ENCODE measurements at regions not wholly inside any gene's neighbourhood (a gene's known extent, or its start where the extent isn't known, plus 50 kb on each side); places are given as distances from the start of the nearest gene placed in this dataset.
"Not testable (repeated sequence)": the region's sequence is repeated elsewhere in the genome, so short reads cannot be mapped to it uniquely, and the experiment has no call there.

DNA sequence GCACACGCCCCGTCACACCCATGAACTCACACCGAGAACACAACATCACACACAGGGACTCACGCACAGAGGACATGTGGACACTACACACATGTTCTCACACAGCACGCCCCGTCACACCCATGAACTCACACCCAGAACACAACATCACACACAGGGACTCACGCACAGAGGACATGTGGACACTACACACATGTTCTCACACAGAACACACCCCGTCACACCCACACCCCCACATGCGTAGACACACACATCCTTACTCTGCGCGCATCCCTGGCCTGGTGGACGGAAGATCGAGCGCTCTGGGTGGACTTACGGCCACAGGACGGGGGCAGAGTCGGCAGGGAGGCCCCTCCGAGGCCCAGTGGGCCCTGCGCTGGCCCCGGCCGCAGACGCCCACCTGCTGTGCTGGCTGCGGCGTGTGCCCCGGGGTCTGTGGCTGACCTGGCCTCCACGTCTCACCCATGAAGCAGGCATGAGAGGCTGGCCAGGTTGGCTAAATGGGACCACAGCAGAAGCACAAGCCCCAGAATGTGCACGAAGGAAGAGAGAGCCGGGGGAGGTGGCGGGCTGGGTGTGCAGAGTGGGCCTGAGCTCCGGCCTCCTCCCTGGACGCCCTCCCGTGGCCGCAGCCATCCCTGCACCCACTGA, 125.5 kb downstream of the METRNL start:
- H3K9me3 ChIP-seq (ENCODE audit: control extremely low read depth in 1 of 3, control insufficient read depth in 2 of 3, insufficient read depth in 1 of 3, low read length in 2 of 3); H2AFZ ChIP-seq (ENCODE audit: insufficient read depth, low read depth, low read length, poor library complexity, severe bottlenecking); H3K36me3 ChIP-seq (replicated peaks in 1 of 2; ENCODE audit: control extremely low read depth in 1 of 2, control insufficient read depth in 1 of 2, extremely low read depth in 1 of 2, insufficient read depth in 2 of 2, low read length in 1 of 2); H4K20me1 ChIP-seq (ENCODE audit: control insufficient read depth, insufficient read depth, low read length, poor library complexity, severe bottlenecking); POLR2A ChIA-PET; H3K27ac ChIP-seq (ENCODE audit: low read length in 2 of 2); H3K4me2 ChIP-seq (replicated peaks; ENCODE audit: low read depth, low read length, poor library complexity, severe bottlenecking); H3K4me3 Mint-ChIP-seq; H3K9me3 Mint-ChIP-seq (ENCODE audit: insufficient read depth); H3K4me3 ChIP-seq (ENCODE audit: control extremely low read depth in 1 of 5, extremely low read depth in 1 of 5, insufficient read depth in 1 of 5, low read depth in 2 of 5, low read length in 4 of 5); H3K79me2 ChIP-seq (ENCODE audit: control insufficient read depth, insufficient read depth, low read length); H3K9ac ChIP-seq (ENCODE audit: low read length); ATAC-seq (ENCODE audit: low read depth); intact Hi-C loops (cut with micrococcal nuclease); H3K27me3 Mint-ChIP-seq; H3K27me3 ChIP-seq (replicated peaks in 1 of 4; ENCODE audit: control extremely low read depth in 1 of 4, control insufficient read depth in 3 of 4, insufficient read depth in 4 of 4, low read length in 3 of 4): not testable (repeated sequence)
- no CpG with 5 or more reads among the region's 33 CpGs for WGBS (ENCODE audit: insufficient coverage)
- peaks cover 23% of the 10 kb centered on the region for H3K4me1 Mint-ChIP-seq
- H3K4me1 ChIP-seq (ENCODE audit: control insufficient read depth in 2 of 2, insufficient read depth in 2 of 2, low read length in 2 of 2), result peaks cover 12 to 16% of the 10 kb centered on the region in 2 donors
- CTCF ChIA-PET, result interaction anchor here (7.3 kb wide), 1 partner anchor 424 kb away, joined by 65 read pairs; no protein-coding TSS in a partner anchor
- peak; percentile 48 for DNase-seq
- H3K27ac Mint-ChIP-seq, result peak overlapping the region; percentile 63

DNA sequence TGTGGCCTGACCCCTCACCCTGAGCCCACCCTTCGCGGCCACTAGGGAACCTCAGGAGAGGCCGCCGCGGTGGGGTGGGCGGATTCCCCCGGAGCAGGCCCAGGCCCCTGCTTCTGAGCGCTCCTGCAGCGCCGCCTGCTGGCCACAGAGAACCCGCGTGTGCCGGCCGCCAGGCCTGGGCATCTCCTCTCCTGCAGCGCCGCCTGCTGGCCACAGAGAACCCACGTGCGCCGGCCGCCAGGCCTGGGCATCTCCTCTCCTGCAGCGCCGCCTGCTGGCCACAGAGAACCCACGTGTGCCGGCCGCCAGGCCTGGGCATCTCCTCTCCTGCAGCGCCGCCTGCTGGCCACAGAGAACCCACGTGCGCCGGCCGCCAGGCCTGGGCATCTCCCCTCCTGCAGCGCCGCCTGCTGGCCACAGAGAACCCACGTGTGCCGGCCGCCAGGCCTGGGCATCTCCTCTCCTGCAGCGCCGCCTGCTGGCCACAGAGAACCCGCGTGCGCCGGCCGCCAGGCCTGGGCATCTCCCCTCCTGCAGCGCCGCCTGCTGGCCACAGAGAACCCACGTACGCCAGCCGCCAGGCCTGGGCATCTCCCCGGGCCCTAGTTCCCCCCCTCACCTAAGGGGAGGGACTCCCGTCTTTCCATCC, 126.1 kb downstream of the METRNL start:
- CTCF ChIA-PET; H3K4me3 Mint-ChIP-seq; H3K27me3 Mint-ChIP-seq; H3K9me3 Mint-ChIP-seq (ENCODE audit: insufficient read depth); H2AFZ ChIP-seq (ENCODE audit: insufficient read depth, low read depth, low read length, poor library complexity, severe bottlenecking); H3K27ac ChIP-seq (ENCODE audit: low read length in 2 of 2); ATAC-seq (ENCODE audit: low read depth); H3K4me2 ChIP-seq (replicated peaks; ENCODE audit: low read depth, low read length, poor library complexity, severe bottlenecking); H3K4me1 ChIP-seq (ENCODE audit: control insufficient read depth in 2 of 2, insufficient read depth in 2 of 2, low read length in 2 of 2); H4K20me1 ChIP-seq (ENCODE audit: control insufficient read depth, insufficient read depth, low read length, poor library complexity, severe bottlenecking); H3K79me2 ChIP-seq (ENCODE audit: control insufficient read depth, insufficient read depth, low read length); H3K36me3 ChIP-seq (replicated peaks in 1 of 2; ENCODE audit: control extremely low read depth in 1 of 2, control insufficient read depth in 1 of 2, extremely low read depth in 1 of 2, insufficient read depth in 2 of 2, low read length in 1 of 2); intact Hi-C loops (cut with micrococcal nuclease); H3K9ac ChIP-seq (ENCODE audit: low read length); H3K27me3 ChIP-seq (replicated peaks in 1 of 4; ENCODE audit: control extremely low read depth in 1 of 4, control insufficient read depth in 3 of 4, insufficient read depth in 4 of 4, low read length in 3 of 4); H3K27ac Mint-ChIP-seq; H3K4me3 ChIP-seq (ENCODE audit: control extremely low read depth in 1 of 5, extremely low read depth in 1 of 5, insufficient read depth in 1 of 5, low read depth in 2 of 5, low read length in 4 of 5); POLR2A ChIA-PET; H3K9me3 ChIP-seq (ENCODE audit: control extremely low read depth in 1 of 3, control insufficient read depth in 2 of 3, insufficient read depth in 1 of 3, low read length in 2 of 3): not testable (repeated sequence)
- TF ChIP-seq, protein P1, sequence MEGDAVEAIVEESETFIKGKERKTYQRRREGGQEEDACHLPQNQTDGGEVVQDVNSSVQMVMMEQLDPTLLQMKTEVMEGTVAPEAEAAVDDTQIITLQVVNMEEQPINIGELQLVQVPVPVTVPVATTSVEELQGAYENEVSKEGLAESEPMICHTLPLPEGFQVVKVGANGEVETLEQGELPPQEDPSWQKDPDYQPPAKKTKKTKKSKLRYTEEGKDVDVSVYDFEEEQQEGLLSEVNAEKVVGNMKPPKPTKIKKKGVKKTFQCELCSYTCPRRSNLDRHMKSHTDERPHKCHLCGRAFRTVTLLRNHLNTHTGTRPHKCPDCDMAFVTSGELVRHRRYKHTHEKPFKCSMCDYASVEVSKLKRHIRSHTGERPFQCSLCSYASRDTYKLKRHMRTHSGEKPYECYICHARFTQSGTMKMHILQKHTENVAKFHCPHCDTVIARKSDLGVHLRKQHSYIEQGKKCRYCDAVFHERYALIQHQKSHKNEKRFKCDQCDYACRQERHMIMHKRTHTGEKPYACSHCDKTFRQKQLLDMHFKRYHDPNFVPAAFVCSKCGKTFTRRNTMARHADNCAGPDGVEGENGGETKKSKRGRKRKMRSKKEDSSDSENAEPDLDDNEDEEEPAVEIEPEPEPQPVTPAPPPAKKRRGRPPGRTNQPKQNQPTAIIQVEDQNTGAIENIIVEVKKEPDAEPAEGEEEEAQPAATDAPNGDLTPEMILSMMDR (IDR thresholded peaks at IDR 0.05), result peak; percentile 77
- no CpG with 5 or more reads among the region's 50 CpGs for WGBS (ENCODE audit: insufficient coverage)
- H3K4me1 Mint-ChIP-seq, result peaks cover 16% of the 10 kb centered on the region
- DNase-seq, result peak; percentile 78

DNA sequence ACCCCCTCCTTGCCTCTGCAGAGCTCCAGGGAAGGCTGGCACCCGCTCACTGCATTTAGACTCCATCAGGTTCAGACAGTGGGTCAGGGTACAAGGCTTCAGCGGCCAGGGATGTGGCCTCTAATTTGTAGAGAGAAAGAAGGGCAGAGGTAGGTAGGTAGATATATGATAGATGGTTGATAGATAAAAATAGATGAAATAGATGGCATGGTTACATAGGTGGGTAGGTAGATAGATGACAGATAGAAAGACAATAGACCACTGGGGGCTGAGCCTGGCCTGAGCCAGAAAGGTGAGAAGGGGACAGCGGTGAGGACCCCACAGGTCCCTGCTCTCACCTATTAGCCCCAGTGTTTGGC, 126.6 kb downstream of the METRNL start:
- intact Hi-C loops (cut with micrococcal nuclease), result not testable (repeated sequence)

More for the DNA sequence above, 126.6 kb downstream of the METRNL start:
- ATAC-seq (ENCODE audit: low read depth); H3K27ac Mint-ChIP-seq; H3K9me3 Mint-ChIP-seq (ENCODE audit: insufficient read depth); H3K4me2 ChIP-seq (replicated peaks; ENCODE audit: low read depth, low read length, poor library complexity, severe bottlenecking); H3K27me3 Mint-ChIP-seq; H3K36me3 ChIP-seq (replicated peaks in 1 of 2; ENCODE audit: control extremely low read depth in 1 of 2, control insufficient read depth in 1 of 2, extremely low read depth in 1 of 2, insufficient read depth in 2 of 2, low read length in 1 of 2); H3K9me3 ChIP-seq (ENCODE audit: control extremely low read depth in 1 of 3, control insufficient read depth in 2 of 3, insufficient read depth in 1 of 3, low read length in 2 of 3); H2AFZ ChIP-seq (ENCODE audit: insufficient read depth, low read depth, low read length, poor library complexity, severe bottlenecking); H3K79me2 ChIP-seq (ENCODE audit: control insufficient read depth, insufficient read depth, low read length); CTCF ChIA-PET; H3K4me3 ChIP-seq (ENCODE audit: control extremely low read depth in 1 of 5, extremely low read depth in 1 of 5, insufficient read depth in 1 of 5, low read depth in 2 of 5, low read length in 4 of 5); DNase-seq; H3K27me3 ChIP-seq (replicated peaks in 1 of 4; ENCODE audit: control extremely low read depth in 1 of 4, control insufficient read depth in 3 of 4, insufficient read depth in 4 of 4, low read length in 3 of 4); H3K4me3 Mint-ChIP-seq; POLR2A ChIA-PET; H3K27ac ChIP-seq (ENCODE audit: low read length in 2 of 2); H3K4me1 ChIP-seq (ENCODE audit: control insufficient read depth in 2 of 2, insufficient read depth in 2 of 2, low read length in 2 of 2); H3K9ac ChIP-seq (ENCODE audit: low read length); H4K20me1 ChIP-seq (ENCODE audit: control insufficient read depth, insufficient read depth, low read length, poor library complexity, severe bottlenecking): not testable (repeated sequence)
- peaks cover 11% of the 10 kb centered on the region for H3K4me1 Mint-ChIP-seq
- no CpG with 5 or more reads among the region's 3 CpGs for WGBS (ENCODE audit: insufficient coverage)

Measured in B cell (primary cell).